Central memory CD4-positive, alpha-beta T cell (primary cell): ENCODE measurements at regions not wholly inside any gene's neighbourhood (a gene's known extent, or its start where the extent isn't known, plus 50 kb on each side); places are given as distances from the start of the nearest gene placed in this dataset.
"Not testable (repeated sequence)": the region's sequence is repeated elsewhere in the genome, so short reads cannot be mapped to it uniquely, and the experiment has no call there.

ENCODE experiments used
- DNase-seq: peaks from one replicate; pipeline ENCODE4 v3.0.0; 2022

GRCh38 chr4:151876381-151876988 is 115.7 kb upstream of the GATB start:
- no peak for DNase-seq

DNA sequence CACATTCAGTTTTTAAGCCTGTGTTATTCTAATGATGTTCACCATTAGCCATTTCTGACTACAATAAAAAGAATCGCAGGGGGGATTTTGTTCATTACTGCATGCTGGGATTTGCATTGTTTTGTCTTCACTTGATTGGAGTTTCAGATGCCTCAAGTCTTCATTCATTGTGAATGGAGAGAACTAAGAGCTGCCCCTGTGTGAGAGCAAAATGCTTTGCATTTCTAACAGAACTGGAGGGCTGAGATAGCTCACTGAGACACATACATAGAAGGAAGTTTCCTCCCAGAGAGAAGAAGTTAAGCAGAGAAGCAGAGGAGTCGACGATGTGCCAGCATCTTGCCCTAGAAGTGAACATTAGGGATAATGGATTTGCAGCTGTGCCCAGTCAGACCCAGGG is 113.5 kb upstream of the GATB start:
- DNase-seq, result no peak

- no peak for DNase-seq
Measured at GRCh38 chr4:151866592-151866918, 105.7 kb upstream of the GATB start.

DNA sequence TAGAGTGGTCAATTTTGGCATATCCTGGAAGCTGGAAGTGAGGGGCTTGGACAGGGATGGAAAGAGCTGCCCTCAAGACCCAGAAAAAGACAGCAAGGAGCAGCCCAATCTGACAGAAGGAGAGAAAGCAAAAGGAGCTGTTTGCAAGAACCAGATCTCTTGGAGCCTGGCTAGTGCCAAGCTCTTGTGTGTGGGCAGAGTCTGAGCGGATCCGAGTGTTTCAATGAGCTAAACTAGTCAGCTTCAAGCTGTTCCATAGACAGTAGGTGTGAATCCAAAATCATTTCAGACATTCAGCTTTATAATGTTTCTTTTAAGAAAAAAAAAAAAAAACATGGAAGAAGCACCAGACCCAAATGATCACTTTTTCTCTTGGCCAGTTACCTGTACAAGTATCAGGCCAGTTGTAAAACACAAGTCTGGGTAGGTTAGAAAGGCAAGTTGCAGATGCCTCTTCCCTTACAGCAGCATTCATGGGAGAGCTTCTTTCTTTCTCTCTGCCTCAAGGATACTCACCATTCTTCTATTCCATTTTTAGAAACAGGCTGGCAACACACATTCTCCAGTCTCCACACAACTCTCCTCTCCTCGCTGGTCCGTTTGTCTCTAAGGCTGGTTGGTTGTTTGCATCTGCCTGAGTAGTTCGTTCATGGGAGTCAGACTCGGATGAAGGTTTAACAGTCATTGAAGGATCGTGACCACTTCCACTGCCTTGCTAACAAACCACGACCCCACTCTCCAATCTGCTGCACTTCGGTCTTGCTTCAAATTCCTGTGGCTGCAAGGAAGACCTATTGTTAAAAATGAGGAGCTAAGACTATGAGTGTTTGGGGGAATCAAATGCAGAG is 105.2 kb upstream of the GATB start:
- DNase-seq, result no peak

DNA sequence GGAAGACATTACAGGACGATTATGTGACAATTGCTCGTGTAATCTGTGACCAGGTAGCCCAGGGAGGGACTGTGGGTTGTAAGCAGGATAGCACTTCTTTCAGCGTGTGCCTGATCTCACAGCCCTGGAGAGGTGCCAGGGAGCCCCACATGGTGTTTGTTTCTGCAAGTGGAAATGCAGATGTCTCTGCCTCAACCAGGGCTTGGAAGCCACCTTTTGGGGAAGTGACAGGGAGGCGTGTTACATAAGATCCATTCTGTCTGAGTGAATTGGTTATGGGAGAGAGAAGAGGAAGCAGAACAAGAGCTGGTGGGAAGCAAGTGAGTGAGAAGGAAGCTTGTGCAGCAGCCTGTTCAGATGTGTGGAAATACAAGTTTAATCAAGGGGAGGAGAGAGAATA is 104.5 kb upstream of the GATB start:
- no peak for DNase-seq

GRCh38 chr4:151864068-151864467 is 103.3 kb upstream of the GATB start:
- DNase-seq, result no peak

- no peak for DNase-seq
Measured at GRCh38 chr4:151862766-151863165, 102.0 kb upstream of the GATB start.

GRCh38 chr4:151860561-151861093 is 99.8 kb upstream of the GATB start:
- no peak for DNase-seq

DNA sequence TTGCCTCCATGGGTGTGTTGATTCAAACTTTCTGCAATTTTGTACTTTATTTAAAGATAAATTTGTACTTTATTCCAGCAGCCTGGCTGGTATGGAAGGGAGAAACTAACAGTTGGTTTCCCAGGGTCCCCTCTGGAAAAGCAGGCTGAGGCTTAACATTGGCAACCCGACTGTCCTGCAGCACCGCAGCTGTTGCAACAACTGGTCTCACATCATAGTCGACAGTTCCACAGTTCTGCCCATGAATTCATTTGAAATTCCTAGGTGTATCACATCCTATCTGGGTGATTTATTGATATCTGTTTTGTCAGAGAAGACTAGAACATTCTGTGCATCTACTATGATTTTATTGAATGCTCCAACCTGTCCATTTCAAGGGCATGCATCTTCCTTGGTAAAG is 98.8 kb upstream of the GATB start:
- no peak for DNase-seq

- no peak for DNase-seq
Measured at GRCh38 chr4:151858356-151858755, 97.5 kb upstream of the GATB start.

- no peak for DNase-seq
Measured at GRCh38 chr4:151857368-151857767, 96.6 kb upstream of the GATB start.

- no peak for DNase-seq
Measured at GRCh38 chr4:151855747-151856146, 94.9 kb upstream of the GATB start.

DNA sequence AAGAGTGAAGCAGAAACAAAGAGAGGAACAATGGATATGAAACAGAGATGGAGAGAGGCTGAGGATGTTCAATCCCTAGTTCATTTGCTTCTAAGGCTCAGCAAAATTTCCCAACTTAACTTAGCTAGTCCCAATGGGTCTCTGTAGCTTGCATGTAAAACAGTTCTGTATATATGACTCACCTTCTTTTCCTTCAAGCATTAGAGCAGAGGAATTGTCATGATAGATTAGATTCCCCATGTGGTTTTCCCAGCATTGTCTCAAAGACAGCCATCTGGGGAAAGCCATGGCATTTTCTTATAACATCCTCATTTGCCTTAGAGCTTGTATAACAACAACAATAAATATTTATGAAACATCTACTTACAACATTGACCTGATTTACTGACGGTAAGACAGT is 93.9 kb upstream of the GATB start:
- DNase-seq, result no peak

GRCh38 chr4:151853034-151853433 is 92.2 kb upstream of the GATB start:
- DNase-seq, result no peak

GRCh38 chr4:151852202-151852601 is 91.4 kb upstream of the GATB start:
- DNase-seq, result no peak

- DNase-seq, result no peak
Measured at GRCh38 chr4:151851354-151851753, 90.5 kb upstream of the GATB start.

DNA sequence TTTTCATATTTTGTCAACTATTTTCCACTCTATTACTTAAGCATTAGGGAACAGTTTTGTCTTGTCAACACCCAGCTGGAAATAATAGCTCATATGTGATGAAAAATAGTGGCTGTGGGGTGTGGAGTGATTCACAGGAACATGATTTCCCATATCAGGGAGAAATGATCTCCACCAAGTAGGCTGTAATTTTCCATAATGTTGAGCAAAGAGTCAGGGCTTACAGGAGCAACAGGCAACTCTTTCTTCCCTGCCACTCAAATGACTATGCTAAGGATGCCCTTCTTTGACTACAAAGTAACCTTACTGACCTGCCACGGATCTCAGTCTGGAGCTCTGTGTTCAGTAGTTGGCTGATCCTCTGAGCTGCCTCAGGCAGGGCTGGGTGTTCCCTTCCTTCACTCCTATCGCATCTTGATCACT is 90.0 kb upstream of the GATB start:
- DNase-seq, result no peak

DNA sequence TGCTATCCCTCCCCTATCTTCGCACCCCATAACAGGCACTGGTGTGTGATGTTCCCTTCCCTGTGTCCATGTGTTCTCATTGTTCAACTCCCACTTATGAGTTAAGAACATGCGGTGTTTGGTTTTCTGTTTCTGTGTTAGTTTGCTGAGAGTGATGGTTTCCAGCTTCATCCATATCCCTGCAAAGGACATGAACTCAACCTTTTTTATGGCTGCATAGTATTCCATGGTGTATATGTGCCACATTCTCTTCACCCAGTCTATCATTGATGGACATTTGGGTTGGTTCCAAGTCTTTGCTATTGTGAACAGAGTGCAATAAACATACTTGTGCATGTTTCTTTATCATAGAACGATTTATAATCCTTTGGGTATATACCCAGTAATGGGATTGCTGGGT is 84.7 kb upstream of the GATB start:
- not testable (repeated sequence) for DNase-seq

DNA sequence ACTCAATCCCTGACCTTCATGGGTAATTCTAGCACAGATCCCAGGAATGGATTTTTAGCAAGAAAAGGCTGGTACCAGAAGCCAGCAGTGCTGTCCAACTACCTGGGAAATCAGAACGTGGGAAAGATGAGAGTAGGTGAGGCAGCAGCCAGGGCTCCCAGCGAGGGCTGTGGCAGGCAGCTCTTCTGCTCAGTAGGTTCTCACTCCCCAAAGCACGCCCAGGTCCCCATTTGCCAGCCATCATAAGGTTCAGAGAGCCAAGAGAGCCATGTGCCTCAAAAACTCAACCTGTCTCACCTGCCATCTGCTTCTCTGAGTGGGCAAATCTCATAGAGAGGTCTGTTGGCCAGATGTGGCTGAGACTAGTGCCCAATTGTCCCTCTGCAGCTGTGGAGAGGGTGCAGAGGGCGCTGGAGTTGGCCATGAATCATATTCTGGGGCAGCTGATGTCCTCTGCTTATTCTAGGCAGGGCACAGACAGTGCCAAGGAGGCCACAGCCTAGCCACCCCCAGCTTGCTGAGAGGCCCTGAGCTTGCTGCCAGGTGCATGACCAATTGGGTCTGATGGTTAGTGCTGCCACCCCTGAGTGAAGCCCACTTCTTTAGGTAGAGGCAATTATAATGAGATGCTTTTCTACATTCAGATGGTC is 81.7 kb upstream of the GATB start:
- no peak for DNase-seq

- DNase-seq, result no peak
Measured at GRCh38 chr4:151841107-151841506, 80.3 kb upstream of the GATB start.

GRCh38 chr4:151835467-151835866 is 74.7 kb upstream of the GATB start:
- DNase-seq, result no peak

GRCh38 chr4:151833174-151833573 is 72.4 kb upstream of the GATB start:
- DNase-seq, result no peak

DNA sequence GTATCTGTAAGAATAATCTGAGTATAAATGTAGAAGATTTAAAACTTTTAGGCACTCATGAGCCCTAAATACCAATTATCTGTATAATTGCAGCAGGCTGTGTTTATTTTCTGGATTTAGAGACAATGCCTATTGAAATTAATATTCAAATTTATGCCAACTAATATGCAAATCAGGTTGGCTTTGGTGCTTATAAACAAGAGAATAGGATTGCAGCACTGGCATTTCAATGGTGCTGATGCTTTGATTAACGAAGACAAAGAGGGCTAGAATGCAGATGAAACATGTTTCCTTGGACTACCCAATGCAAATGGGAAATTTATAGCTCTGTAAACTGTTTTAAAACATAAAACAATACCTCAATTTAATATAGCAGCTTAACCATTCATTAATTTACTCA is 70.7 kb upstream of the GATB start:
- DNase-seq, result no peak

- DNase-seq, result no peak
Measured at GRCh38 chr4:151830168-151830567, 69.4 kb upstream of the GATB start.
